ENCODE measurements at regions not wholly inside any gene's neighbourhood (a gene's known extent, or its start where the extent isn't known, plus 50 kb on each side); places are given as distances from the start of the nearest gene placed in this dataset.

DNA sequence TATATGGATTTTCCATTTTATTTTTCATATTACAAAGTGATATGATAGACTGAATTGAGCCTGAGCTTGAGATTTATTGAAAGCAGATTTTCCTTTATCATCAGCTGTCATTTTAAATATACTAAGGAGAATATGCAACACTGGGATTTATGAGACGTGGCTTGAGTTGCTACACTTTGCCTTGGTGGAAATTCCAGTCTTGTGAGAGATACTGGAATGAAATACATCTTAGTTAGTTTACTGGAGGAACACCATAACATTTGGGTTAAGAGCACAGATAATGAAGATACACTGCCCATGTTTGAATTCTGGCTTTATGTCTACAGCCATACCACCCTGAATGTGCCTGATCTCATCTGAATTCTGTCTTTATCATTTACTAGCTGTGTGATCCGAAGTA is 86.5 kb upstream of the IFNGR1 start:
- Histone ChIP-seq H3K23ac (ENCODE audit: insufficient read length) (no peak overlapping the region), H3K14ac (ENCODE audit: insufficient read length) (no peak overlapping the region), H3K27me3 (replicated peaks in 1 of 4; ENCODE audit: control insufficient read depth in 3 of 4, extremely low read depth in 1 of 4, insufficient read depth in 3 of 4, low read length in 3 of 4) (peaks cover 0 to 1% (median 0%) of the 10 kb centered on the region in 4 experiments; a peak in 2 of 7 replicates), H3K27ac (ENCODE audit: low read depth, low read length) (no peak overlapping the region), H3K4ac (replicated peaks; ENCODE audit: insufficient read length, low read depth, low read length) (no peak overlapping the region), H2BK120ac (replicated peaks; ENCODE audit: low read depth, low read length) (no peak overlapping the region), H3K4me1 (replicated peaks in 1 of 4; ENCODE audit: control insufficient read depth in 3 of 4, insufficient read depth in 4 of 4, low read length in 3 of 4) (peaks cover 0 to 5% (median 2%) of the 10 kb centered on the region in 4 experiments; a peak in 3 of 7 replicates), H3K9me3 (ENCODE audit: insufficient read depth in 2 of 2, low read depth in 1 of 2, low read length in 1 of 2) (no peaks in the 10 kb centered on the region), H3K79me2 (ENCODE audit: control insufficient read depth in 1 of 2, insufficient read depth in 2 of 2, low read length in 2 of 2) (no peaks in the 10 kb centered on the region), H4K91ac (replicated peaks; ENCODE audit: insufficient read length, low read length) (no peak overlapping the region), H4K8ac (ENCODE audit: extremely low read depth, insufficient read depth, low read length) (no peak overlapping the region), H3K9ac (replicated peaks in 1 of 4; ENCODE audit: extremely low read depth in 1 of 4, low read depth in 3 of 4, low read length in 3 of 4) (no peak overlapping the region), H2BK5ac (ENCODE audit: low read depth, low read length) (no peak overlapping the region), H3K18ac (ENCODE audit: extremely low read depth, low read length) (no peak overlapping the region), H2BK20ac (ENCODE audit: low read length) (no peak overlapping the region), H3K79me1 (ENCODE audit: low read depth, low read length) (no peaks in the 10 kb centered on the region), H3K4me2 (ENCODE audit: insufficient read depth in 1 of 2, low read depth in 2 of 2, low read length in 2 of 2) (no peak overlapping the region), H4K5ac (ENCODE audit: insufficient read length, low read depth, low read length) (no peak overlapping the region), H3K23me2 (ENCODE audit: low read depth, low read length) (no peaks in the 10 kb centered on the region; the same call in 1 of the 2 replicates), H2AFZ (ENCODE audit: low read length) (no peak overlapping the region), H2BK12ac (ENCODE audit: low read depth, low read length) (no peak overlapping the region), H3K56ac (replicated peaks; ENCODE audit: insufficient read length, low read depth, low read length) (no peak overlapping the region), H3K36me3 (ENCODE audit: control insufficient read depth in 2 of 4, insufficient read depth in 4 of 4, low read length in 3 of 4) (no peaks in the 10 kb centered on the region), H3K4me3 (ENCODE audit: extremely low read depth in 1 of 4, insufficient read depth in 2 of 4, low read depth in 3 of 4, low read length in 4 of 4) (no peak overlapping the region), H2BK15ac (ENCODE audit: low read length) (no peak overlapping the region), H4K20me1 (replicated peaks in 1 of 2; ENCODE audit: control insufficient read depth in 1 of 2, insufficient read depth in 2 of 2, low read length in 2 of 2) (no peaks in the 10 kb centered on the region), H2AK5ac (ENCODE audit: low read depth, low read length) (no peak overlapping the region)
- POLR2A ChIA-PET (ENCODE audit: partially characterized antibody): no interaction called here
- 89% methylated on average over 2 of the region's 2 CpGs; no CpG with 5 or more reads in 1 of the 2 experiments for WGBS, 2 experiments (ENCODE audit: extremely low coverage in 1 of 2, insufficient coverage in 1 of 2, insufficient read length in 1 of 2, insufficient replicate concordance in 2 of 2, low coverage in 1 of 2, low lambda C conversion rate in 2 of 2, missing lambda C conversion rate in 1 of 2)
- no peak for DNase-seq (ENCODE audit: low read depth in 1 of 2, low spot score in 2 of 2)
- FAIRE-seq: no peak
- CTCF ChIA-PET (ENCODE audit: partially characterized antibody): interaction anchor here (1.0 kb wide), 1 partner anchor 67 kb away, joined by 4 read pairs; no protein-coding TSS in a partner anchor
- TF ChIP-seq, protein P1, sequence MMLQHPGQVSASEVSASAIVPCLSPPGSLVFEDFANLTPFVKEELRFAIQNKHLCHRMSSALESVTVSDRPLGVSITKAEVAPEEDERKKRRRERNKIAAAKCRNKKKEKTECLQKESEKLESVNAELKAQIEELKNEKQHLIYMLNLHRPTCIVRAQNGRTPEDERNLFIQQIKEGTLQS (IDR thresholded peaks at IDR 0.05; ENCODE audit: insufficient read depth, low read depth, low read length): no peak
- TF ChIP-seq CBX8 (IDR thresholded peaks at IDR 0.05; ENCODE audit: borderline replicate concordance, low read depth, low read length): no peak
- TF ChIP-seq SP4 (IDR thresholded peaks at IDR 0.05; ENCODE audit: low read length): no peak
- TF ChIP-seq KDM4A (IDR thresholded peaks at IDR 0.05; ENCODE audit: low read depth, low read length, severe bottlenecking): no peak
- TF ChIP-seq CEBPB (IDR thresholded peaks at IDR 0.05; ENCODE audit: low read depth, low read length): no peak
- TF ChIP-seq SP2 (IDR thresholded peaks at IDR 0.05; ENCODE audit: low read length): no peak
- no peak for TF ChIP-seq CTBP2 (IDR thresholded peaks at IDR 0.05; ENCODE audit: borderline replicate concordance, insufficient read depth, insufficient read length, low read length)
- TF ChIP-seq HDAC2 (IDR thresholded peaks at IDR 0.05; ENCODE audit: borderline replicate concordance in 1 of 2, low read depth in 2 of 2, low read length in 2 of 2): no peak

Measured in H1 (cell line).